Psoas muscle (tissue), 7 donors: ENCODE measurements at regions not wholly inside any gene's neighbourhood (a gene's known extent, or its start where the extent isn't known, plus 50 kb on each side); places are given as distances from the start of the nearest gene placed in this dataset.

ENCODE experiments used
- ATAC-seq, 4 donors: fragments of 200-7000 bp; cut with Tn5 transposase; one replicate each; pipeline ENCODE4 v1.9.1; 2020; ENCODE audit warnings: moderate library complexity in 3 of 4, mild to moderate bottlenecking in 2 of 4
- DNase-seq, 2 donors: peaks; one replicate each; pipeline ENCODE4 v3.0.0-alpha.2; 2020
- H3K27ac ChIP-seq: fragments of 200-600 bp; one replicate; pipeline ENCODE4 v1.8.0; 2022
- H3K27me3 ChIP-seq, 3 donors: fragments of 200-600 bp in 1 of 3; one replicate each; pipeline versions ENCODE4 v1.6.1 to v1.8.0; 2013 to 2022; ENCODE audit warnings: low read length in 2 of 3, mild to moderate bottlenecking in 2 of 3, moderate library complexity in 1 of 3; ENCODE audit not compliant: insufficient read depth in 3 of 3
- H3K36me3 ChIP-seq, 2 donors: fragments of 200-600 bp in 1 of 2; one replicate each; pipeline versions ENCODE4 v1.6.1 to v1.8.0; 2013 to 2022; ENCODE audit warnings: low read depth in 1 of 2, mild to moderate bottlenecking in 1 of 2, moderate library complexity in 1 of 2; ENCODE audit not compliant: insufficient read depth in 1 of 2
- H3K4me1 ChIP-seq: fragments of 200-600 bp; one replicate; pipeline ENCODE4 v1.8.0; 2022
- H3K4me3 ChIP-seq: fragments of 200-600 bp; one replicate; pipeline ENCODE4 v1.8.0; 2022; ENCODE audit warnings: mild to moderate bottlenecking
- H3K9me3 ChIP-seq: fragments of 200-600 bp; one replicate; pipeline ENCODE4 v1.8.0; 2022
- WGBS, 3 donors: extraction: QIAGEN DNeasy Blood & Tissue Kit; methylation state at CpG; one replicate each; pipeline versions ENCODE4 v1.1.6 to v1.1.7; 2013; 5-methylcytosine and 5-hydroxymethylcytosine counted together
- intact Hi-C, 2 donors: fragments of 100-400 bp; cut with DNase I; formaldehyde crosslinking; loops; one replicate each; pipeline versions ENCODE4 v1.11.0 to v1.14.2; 2022
- TF ChIP-seq, protein P1 (sequence below): fragments of 200-600 bp; IDR thresholded peaks from one replicate; pipeline ENCODE4 v1.8.0; 2022; ENCODE audit warnings: antibody characterized with exemption
- donor health status: healthy with polysubstance abuse.
- donor health status: DM: no; HTN: no; CAD: no; lungs with moderate emphysema.
- donor health status: Bipolar disorder and iron deficiency.
- donor health status: healthy.
- donor health status: DM: yes; HTN: yes; CAD: no.
- donor health status: DM: no; HTN: no; CAD: no.
- donor health status: DM: yes; HTN: yes; CAD: no.

DNA sequence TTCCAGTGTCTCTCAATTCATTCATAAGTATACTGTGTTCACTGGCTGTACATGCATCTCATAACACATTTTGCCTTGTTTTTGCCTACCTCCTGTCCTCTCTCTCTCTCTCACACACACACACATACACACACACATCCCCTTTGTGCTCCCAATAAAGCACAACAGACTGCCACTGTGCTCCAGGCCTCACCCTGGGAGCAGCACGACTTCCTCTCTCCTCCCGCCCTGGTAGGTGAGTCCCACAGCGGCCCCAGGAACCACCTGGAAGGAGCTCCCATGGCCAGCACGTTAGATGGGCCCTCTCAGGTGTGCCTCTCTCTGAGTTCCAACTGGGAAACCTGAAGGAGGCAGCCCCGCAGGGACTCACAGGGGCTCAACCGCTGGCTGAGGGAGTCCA, 65.4 kb downstream of the MARCHF4 start:
- WGBS, 3 donors = 37 to 46% (median 45%) methylated on average over 6 of the region's 6 CpGs
- Histone ChIP-seq H3K9me3 (no peaks in the 10 kb centered on the region), H3K27ac (no peak overlapping the region), H3K27me3 (no peaks in the 10 kb centered on the region), H3K4me3 (no peak overlapping the region), H3K4me1 (peaks cover 11% of the 10 kb centered on the region), H3K36me3 (no peaks in the 10 kb centered on the region)
- DNase-seq (no peak), ATAC-seq (no peak)
- intact Hi-C loops = no loop called here
- TF ChIP-seq, protein P1, sequence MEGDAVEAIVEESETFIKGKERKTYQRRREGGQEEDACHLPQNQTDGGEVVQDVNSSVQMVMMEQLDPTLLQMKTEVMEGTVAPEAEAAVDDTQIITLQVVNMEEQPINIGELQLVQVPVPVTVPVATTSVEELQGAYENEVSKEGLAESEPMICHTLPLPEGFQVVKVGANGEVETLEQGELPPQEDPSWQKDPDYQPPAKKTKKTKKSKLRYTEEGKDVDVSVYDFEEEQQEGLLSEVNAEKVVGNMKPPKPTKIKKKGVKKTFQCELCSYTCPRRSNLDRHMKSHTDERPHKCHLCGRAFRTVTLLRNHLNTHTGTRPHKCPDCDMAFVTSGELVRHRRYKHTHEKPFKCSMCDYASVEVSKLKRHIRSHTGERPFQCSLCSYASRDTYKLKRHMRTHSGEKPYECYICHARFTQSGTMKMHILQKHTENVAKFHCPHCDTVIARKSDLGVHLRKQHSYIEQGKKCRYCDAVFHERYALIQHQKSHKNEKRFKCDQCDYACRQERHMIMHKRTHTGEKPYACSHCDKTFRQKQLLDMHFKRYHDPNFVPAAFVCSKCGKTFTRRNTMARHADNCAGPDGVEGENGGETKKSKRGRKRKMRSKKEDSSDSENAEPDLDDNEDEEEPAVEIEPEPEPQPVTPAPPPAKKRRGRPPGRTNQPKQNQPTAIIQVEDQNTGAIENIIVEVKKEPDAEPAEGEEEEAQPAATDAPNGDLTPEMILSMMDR = no peak

GRCh38 chr2:216305574-216305973, 66.7 kb downstream of the MARCHF4 start:
- Histone ChIP-seq H3K27ac (no peak overlapping the region), H3K36me3 (no peaks in the 10 kb centered on the region), H3K4me3 (no peak overlapping the region), H3K27me3 (peaks cover 0 to 4% (median 0%) of the 10 kb centered on the region in 3 donors), H3K9me3 (no peaks in the 10 kb centered on the region), H3K4me1 (peaks cover 11% of the 10 kb centered on the region)
- intact Hi-C loops = no loop called here
- 68 to 76% (median 74%) methylated on average over 4 of the region's 4 CpGs for WGBS, 3 donors
- TF ChIP-seq, protein P1 = no peak
- ATAC-seq = no peak
- DNase-seq = no peak

- 80 to 88% (median 87%) methylated on average over 3 of the region's 3 CpGs for WGBS, 3 donors
Observed at GRCh38 chr2:216302981-216303676, 69.2 kb downstream of the MARCHF4 start.

GRCh38 chr2:216300906-216301305, 71.4 kb downstream of the MARCHF4 start:
- Histone ChIP-seq H3K4me1 (no peaks in the 10 kb centered on the region), H3K9me3 (no peaks in the 10 kb centered on the region), H3K4me3 (no peak overlapping the region), H3K36me3 (no peaks in the 10 kb centered on the region), H3K27me3 (peaks cover 0 to 4% (median 2%) of the 10 kb centered on the region in 3 donors), H3K27ac (no peak overlapping the region)
- no peak for DNase-seq
- TF ChIP-seq, protein P1 = no peak
- no peak for ATAC-seq
- intact Hi-C loops = no loop called here
- 66 to 69% (median 68%) methylated on average over 2 of the region's 2 CpGs for WGBS, 3 donors

More at GRCh38 chr2:216302981-216303676, 69.2 kb downstream of the MARCHF4 start:
- Histone ChIP-seq H3K9me3 (no peaks in the 10 kb centered on the region), H3K36me3 (no peaks in the 10 kb centered on the region), H3K4me3 (no peak overlapping the region), H3K4me1 (peaks cover 2% of the 10 kb centered on the region), H3K27me3 (peaks cover 0 to 4% (median 2%) of the 10 kb centered on the region in 3 donors), H3K27ac (no peak overlapping the region)
- TF ChIP-seq, protein P1 = no peak
- no peak for ATAC-seq
- intact Hi-C loops = no loop called here
- DNase-seq = no peak

DNA sequence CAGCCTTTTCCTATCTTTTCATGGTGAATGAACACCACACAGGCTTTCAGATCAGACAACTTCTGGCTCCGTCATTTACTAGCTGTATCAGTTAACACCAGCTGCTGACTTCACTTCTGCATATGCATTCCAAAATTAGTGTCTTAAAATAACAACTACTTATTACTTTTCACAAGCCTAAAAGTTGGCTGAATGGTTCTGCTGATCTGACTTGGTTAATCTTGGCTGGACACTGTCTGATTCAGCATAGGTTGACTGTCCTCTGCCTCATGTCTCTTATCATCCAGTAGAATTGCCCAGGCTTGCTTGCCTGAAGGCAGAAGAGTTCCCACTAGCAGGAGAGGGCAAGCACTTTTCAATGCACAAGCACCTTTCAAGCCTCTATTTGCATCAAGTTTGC, 72.7 kb downstream of the MARCHF4 start:
- 9 to 29% (median 26%) methylated on average over 1 of the region's 1 CpG for WGBS, 3 donors
- Histone ChIP-seq H3K9me3 (no peaks in the 10 kb centered on the region), H3K36me3 (no peaks in the 10 kb centered on the region), H3K4me3 (no peak overlapping the region), H3K27ac (no peak overlapping the region), H3K27me3 (peaks cover 0 to 4% (median 2%) of the 10 kb centered on the region in 3 donors), H3K4me1 (no peaks in the 10 kb centered on the region)
- ATAC-seq = no peak
- intact Hi-C loops = no loop called here
- DNase-seq = no peak
- TF ChIP-seq, protein P1 = no peak
